ENCODE measurements at regions not wholly inside any gene's neighbourhood (a gene's known extent, or its start where the extent isn't known, plus 50 kb on each side); places are given as distances from the start of the nearest gene placed in this dataset.
A peak's percentile ranks its signal among the peaks of the same experiment; 100 is the strongest.
"Not testable (repeated sequence)": the region's sequence is repeated elsewhere in the genome, so short reads cannot be mapped to it uniquely, and the experiment has no call there.

DNA sequence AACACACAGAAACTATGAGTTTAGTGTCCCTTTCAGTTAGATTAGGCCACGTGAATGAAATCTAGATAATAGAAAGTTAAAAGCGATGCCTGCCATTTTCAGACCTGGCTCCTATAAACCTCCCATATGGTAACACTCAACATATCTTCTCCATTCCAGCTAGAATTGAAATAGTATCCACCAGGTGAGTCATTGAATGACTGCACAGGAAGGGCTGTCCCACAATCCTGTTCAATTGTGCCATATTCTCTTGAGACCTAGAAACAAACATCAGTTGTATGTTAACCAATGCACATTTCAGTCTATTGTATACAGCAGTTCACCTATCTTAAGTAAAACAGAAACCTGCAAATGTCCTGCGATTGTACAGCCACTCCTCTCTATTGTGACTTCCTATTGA is 659.3 kb upstream of the SLIT2 start:
- no peak for ATAC-seq (ENCODE audit: low read depth)
- H3K27me3 Mint-ChIP-seq: no peaks in the 10 kb centered on the region
- DNase-seq (ENCODE audit: low spot score in 2 of 2): no peak
- H3K4me3 Mint-ChIP-seq: no peak overlapping the region
- no peaks in the 10 kb centered on the region for H3K36me3 Mint-ChIP-seq
- H3K4me1 Mint-ChIP-seq: no peaks in the 10 kb centered on the region
- H3K9me3 Mint-ChIP-seq: peaks cover 2% of the 10 kb centered on the region
- H3K27ac Mint-ChIP-seq: no peak overlapping the region

DNA sequence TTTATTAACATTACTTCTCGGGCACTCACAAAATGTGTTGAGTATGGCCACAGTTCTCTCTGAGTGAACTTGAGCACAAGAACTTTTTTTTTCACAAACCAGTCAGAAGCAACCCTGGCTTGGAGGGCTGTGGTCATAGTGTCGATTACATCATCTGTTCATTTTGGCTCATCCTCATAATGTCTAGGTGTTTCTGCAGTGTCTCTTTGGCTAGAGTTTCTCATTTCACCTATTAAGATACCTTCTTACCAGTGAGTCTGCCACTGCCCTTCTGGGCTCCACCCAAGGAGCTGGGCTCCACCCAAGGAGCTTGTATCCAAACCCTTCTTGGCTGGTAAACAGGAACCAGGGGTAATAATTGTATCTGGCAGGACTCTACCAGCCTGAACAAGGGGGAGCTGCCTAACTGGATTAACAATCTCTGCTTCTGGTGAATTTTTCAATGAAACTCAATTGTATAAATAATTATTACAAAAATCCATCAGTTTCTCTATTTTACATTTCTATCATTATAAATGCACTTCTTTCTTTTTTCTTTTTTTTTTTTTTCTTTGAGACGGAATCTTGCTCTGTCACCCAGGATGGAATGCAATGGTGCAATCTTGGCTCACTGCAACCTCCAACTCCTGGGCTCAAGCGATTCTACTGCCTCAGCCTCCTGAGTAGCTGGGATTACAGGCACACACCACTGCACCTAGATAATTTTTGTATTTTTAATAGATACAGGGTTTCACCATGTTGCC is 667.7 kb upstream of the SLIT2 start:
- H3K4me1 Mint-ChIP-seq: no peaks in the 10 kb centered on the region
- H3K27ac Mint-ChIP-seq: no peak overlapping the region
- no peaks in the 10 kb centered on the region for H3K36me3 Mint-ChIP-seq
- ATAC-seq (ENCODE audit: low read depth) (no peak), DNase-seq (ENCODE audit: low spot score in 2 of 2) (no peak)
- no peak overlapping the region for H3K4me3 Mint-ChIP-seq
- no peaks in the 10 kb centered on the region for H3K9me3 Mint-ChIP-seq
- no peaks in the 10 kb centered on the region for H3K27me3 Mint-ChIP-seq

DNA sequence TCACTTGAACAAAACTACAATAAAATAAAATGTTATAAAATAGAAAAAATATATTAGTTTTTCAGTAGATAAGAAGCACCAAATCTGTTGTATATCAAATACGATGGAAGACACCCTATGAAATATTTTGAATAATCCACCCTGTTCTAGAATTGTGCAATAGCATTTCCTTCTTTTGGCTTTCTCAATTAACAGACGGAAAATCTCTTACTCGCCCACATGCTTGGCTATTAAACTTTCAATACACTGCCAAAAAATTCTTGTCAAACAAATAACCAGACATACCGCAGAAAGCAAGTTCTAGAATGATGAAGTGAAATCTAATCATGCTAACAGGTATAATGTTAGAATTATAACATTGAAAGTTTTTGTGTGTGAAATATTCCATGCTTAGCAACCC is 671.6 kb upstream of the SLIT2 start:
- no peak for ATAC-seq (ENCODE audit: low read depth)
- H3K27ac Mint-ChIP-seq: no peak overlapping the region
- DNase-seq (ENCODE audit: low spot score in 2 of 2): no peak
- H3K36me3 Mint-ChIP-seq: no peaks in the 10 kb centered on the region
- no peaks in the 10 kb centered on the region for H3K27me3 Mint-ChIP-seq
- H3K9me3 Mint-ChIP-seq: no peaks in the 10 kb centered on the region
- peaks cover 4% of the 10 kb centered on the region for H3K4me1 Mint-ChIP-seq
- no peak overlapping the region for H3K4me3 Mint-ChIP-seq

DNA sequence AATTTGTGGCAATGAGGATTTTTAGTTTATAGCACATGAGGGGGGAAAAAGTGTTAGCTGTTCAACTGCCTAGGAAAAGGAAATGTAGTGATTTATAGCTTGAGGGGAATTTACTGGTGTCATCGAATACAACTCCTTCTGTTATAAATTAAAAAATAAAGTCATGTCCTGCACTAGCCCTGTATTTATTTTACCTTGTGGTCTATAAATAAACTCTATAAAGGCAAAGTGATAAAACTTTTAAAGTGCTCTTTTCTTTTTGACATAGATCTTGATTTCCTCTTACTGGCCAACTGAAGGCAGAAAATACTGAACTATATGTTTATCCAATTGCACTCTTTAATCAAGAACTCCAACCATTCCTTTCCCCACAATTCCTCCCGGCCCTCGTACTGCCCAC is 672.1 kb upstream of the SLIT2 start:
- ATAC-seq (ENCODE audit: low read depth) (no peak), DNase-seq (ENCODE audit: low spot score in 2 of 2) (no peak)
- no peak overlapping the region for H3K27ac Mint-ChIP-seq
- H3K36me3 Mint-ChIP-seq: no peaks in the 10 kb centered on the region
- H3K4me3 Mint-ChIP-seq: no peak overlapping the region
- peaks cover 4% of the 10 kb centered on the region for H3K4me1 Mint-ChIP-seq
- H3K9me3 Mint-ChIP-seq: no peaks in the 10 kb centered on the region
- H3K27me3 Mint-ChIP-seq: no peaks in the 10 kb centered on the region

DNA sequence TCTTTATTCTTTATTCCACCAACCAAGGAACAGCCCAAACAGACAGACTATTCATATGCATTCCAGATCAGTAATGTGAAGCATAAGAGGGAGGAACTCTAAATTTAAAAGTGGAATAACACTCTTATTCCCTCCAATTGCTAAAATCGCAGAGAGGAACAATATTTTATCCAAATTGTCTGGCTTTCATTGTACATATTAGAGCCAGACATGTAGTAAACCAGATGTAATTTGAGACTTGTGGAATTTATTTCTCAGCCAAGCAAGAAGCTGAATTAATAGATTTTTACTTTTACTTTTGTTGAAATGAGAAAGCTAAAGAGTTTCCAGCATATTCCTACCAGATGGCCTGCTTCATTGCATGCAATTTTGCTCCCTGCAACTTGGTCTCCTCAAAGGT is 674.6 kb upstream of the SLIT2 start:
- Mint-ChIP-seq H3K4me3 (no peak overlapping the region), H3K4me1 (peaks cover 4% of the 10 kb centered on the region), H3K9me3 (peaks cover 3% of the 10 kb centered on the region), H3K36me3 (no peaks in the 10 kb centered on the region), H3K27ac (no peak overlapping the region), H3K27me3 (no peaks in the 10 kb centered on the region)
- DNase-seq (ENCODE audit: low spot score in 2 of 2): no peak
- ATAC-seq (ENCODE audit: low read depth): no peak

DNA sequence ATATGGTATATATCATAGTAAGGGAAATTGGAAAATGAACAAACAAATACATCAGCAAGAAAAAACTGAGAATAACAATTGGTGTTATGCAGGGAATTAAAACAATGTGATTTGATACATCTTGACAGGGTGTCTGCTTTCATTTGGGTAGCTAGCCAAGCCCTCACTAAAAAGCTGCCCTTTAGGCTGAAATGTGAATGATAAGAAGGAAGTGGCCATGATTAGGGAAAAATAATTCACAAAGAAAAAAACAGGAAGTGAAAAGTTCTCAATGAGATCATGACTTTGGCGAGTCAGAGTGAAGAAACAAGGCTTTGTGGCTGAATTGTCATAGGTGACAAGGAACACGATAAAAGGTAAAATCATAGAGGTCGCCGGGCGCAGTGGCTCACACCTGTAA is 675.8 kb upstream of the SLIT2 start:
- no peaks in the 10 kb centered on the region for H3K27me3 Mint-ChIP-seq
- H3K27ac Mint-ChIP-seq: no peak overlapping the region
- H3K4me1 Mint-ChIP-seq: peaks cover 4% of the 10 kb centered on the region
- H3K4me3 Mint-ChIP-seq: no peak overlapping the region
- H3K36me3 Mint-ChIP-seq: no peaks in the 10 kb centered on the region
- ATAC-seq (ENCODE audit: low read depth) (peak; percentile 77), DNase-seq (ENCODE audit: low spot score in 2 of 2) (no peak)
- H3K9me3 Mint-ChIP-seq: peaks cover 3% of the 10 kb centered on the region

DNA sequence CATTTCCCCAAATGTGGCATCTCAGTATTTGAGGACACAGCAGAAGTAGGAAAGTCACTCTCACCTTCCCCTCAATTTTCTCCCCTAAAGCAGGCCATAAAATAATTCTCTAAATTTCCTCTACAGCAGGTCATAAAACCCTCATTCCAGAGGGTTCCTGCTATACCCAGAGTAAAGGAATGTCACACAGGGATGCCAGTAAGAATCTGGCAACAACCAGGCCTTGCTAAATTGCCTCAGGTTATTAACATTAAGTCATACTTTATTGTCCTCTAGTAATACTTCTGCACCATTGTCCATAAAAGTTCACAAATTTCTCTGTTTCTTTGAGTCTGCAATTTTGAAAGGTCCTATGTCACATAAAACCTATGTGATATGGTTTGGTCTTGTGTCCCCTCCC is 685.7 kb upstream of the SLIT2 start:
- Mint-ChIP-seq H3K27ac (no peak overlapping the region), H3K4me3 (no peak overlapping the region), H3K9me3 (peaks cover 7% of the 10 kb centered on the region), H3K4me1 (peaks cover 3% of the 10 kb centered on the region), H3K36me3 (no peaks in the 10 kb centered on the region), H3K27me3 (no peaks in the 10 kb centered on the region)
- DNase-seq (ENCODE audit: low spot score in 2 of 2) (no peak), ATAC-seq (ENCODE audit: low read depth) (no peak)

DNA sequence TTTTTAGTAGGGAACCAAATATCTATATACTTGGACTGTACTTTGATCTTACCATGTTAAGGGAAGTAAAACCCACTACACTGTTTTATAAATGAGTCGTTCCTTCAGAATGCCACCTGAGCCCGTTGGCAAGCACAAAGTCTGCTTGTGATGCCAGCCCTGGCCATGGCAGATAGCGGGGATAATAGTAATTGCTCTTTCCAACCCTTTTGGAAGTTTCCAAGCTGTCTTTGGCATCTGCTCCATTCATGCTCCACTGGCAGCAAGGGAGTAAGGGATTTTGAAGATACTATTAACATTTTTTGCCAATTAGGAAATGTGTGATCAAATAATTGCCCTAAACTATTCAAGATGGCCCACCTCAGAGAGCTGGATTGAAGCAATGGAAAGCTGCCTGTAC is 689.2 kb upstream of the SLIT2 start:
- Mint-ChIP-seq H3K27ac (no peak overlapping the region), H3K4me1 (no peaks in the 10 kb centered on the region), H3K27me3 (no peaks in the 10 kb centered on the region), H3K4me3 (no peak overlapping the region), H3K36me3 (no peaks in the 10 kb centered on the region), H3K9me3 (peaks cover 7% of the 10 kb centered on the region)
- DNase-seq (ENCODE audit: low spot score in 2 of 2): no peak
- no peak for ATAC-seq (ENCODE audit: low read depth)

DNA sequence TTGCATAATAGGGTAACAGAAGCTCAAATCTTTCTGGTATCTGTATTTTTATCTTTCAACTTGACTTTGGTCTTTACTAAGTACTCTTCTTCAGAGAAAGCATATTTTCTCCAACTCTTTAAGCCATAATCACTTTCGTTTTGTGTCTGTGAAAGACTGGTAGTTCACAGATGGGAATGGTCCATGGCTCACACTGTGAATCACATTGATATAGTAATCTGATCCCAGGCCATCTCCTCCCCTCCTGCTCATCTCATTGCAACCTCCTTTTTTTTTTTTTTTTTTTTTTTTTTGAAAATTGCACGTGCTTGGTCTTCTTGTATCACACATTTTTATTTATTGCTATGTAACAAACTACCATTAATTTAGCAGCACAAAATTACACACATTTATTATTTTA is 694.5 kb upstream of the SLIT2 start:
- no peak for ATAC-seq (ENCODE audit: low read depth)
- H3K27ac Mint-ChIP-seq: no peak overlapping the region
- no peaks in the 10 kb centered on the region for H3K36me3 Mint-ChIP-seq
- H3K4me1 Mint-ChIP-seq: no peaks in the 10 kb centered on the region
- no peak overlapping the region for H3K4me3 Mint-ChIP-seq
- H3K27me3 Mint-ChIP-seq: no peaks in the 10 kb centered on the region
- no peak for DNase-seq (ENCODE audit: low spot score in 2 of 2)
- peaks cover 2% of the 10 kb centered on the region for H3K9me3 Mint-ChIP-seq

DNA sequence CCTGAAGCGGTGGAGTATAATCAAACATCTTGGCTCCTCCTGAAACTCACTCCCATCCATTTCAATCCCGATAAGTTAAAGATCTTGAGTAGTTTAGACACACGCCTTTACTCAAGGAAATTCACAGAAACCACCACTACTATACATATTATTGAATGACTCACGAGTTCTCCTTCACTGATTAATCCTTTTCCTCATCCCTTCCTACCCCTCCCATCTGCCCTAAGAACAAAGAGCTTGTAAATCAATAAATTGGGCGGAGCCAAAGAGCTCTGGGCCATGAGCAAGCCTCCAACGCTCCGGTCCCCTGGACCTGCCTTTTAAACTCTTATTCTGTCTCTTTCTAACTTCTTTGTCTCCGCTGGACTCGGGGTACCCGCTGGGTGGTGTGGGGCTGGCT is 695.4 kb upstream of the SLIT2 start:
- ATAC-seq (ENCODE audit: low read depth); H3K36me3 Mint-ChIP-seq; H3K4me3 Mint-ChIP-seq; H3K9me3 Mint-ChIP-seq; H3K27me3 Mint-ChIP-seq; H3K4me1 Mint-ChIP-seq; DNase-seq (ENCODE audit: low spot score in 2 of 2); H3K27ac Mint-ChIP-seq: not testable (repeated sequence)

DNA sequence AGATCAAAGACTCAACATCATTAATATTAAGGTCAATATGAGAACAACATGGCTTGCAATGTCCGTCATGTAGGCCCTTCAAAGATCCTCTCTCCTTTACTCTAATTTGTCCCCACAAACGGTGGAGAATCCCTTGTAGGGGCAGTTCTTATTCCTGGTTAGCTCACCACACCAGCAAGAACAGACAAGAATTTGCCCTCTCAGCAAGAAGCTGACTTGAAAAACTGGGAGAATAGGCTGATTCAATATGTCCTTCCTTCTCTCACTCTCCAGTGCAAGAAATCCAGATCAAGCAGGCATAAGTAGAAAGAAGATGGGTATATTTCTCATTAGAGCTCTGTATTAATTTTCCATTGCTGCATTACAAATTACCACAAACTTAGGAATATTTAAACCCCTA is 704.2 kb upstream of the SLIT2 start:
- ATAC-seq (ENCODE audit: low read depth): no peak

DNA sequence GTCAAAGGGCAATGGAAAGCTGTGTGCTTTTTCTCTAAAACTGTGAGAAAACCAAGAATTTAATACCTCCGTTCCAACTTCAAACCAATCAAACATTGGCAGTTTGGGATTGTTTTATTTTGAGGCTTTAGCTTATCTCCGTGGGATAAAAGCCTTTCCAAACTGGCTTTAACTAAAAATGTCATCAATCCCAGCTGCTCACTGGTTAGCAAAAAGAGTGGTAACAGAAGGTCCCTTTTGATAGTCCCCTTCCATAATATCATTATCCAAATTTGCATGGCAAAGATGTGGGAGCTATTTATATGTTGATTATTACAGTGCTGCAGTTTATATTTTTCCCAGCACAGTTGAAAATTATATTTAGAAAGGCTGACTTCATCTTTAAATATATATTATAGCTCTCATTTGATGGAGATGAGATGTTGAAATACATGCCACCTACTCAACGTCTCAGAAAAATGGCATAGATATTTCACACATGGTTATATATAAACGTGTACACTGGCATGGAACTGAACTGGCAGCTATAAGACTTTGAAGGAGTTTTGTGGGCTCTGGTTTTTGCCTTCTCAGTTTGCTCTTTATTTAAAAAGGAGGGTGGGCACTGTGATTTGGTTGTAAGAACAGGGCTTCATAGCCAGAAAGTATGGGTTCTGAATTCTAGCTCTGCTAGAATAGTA is 707.1 kb upstream of the SLIT2 start:
- Mint-ChIP-seq H3K36me3 (no peaks in the 10 kb centered on the region), H3K4me3 (no peak overlapping the region), H3K27ac (no peak overlapping the region), H3K4me1 (peaks cover 2% of the 10 kb centered on the region), H3K9me3 (peaks cover 2% of the 10 kb centered on the region), H3K27me3 (no peaks in the 10 kb centered on the region)
- no peak for ATAC-seq (ENCODE audit: low read depth)
- DNase-seq (ENCODE audit: low spot score in 2 of 2): no peak

More for the DNA sequence above, 704.2 kb upstream of the SLIT2 start:
- no peak for DNase-seq (ENCODE audit: low spot score in 2 of 2)
- Mint-ChIP-seq H3K4me1 (no peaks in the 10 kb centered on the region), H3K4me3 (no peak overlapping the region), H3K27ac (no peak overlapping the region), H3K36me3 (no peaks in the 10 kb centered on the region), H3K27me3 (no peaks in the 10 kb centered on the region), H3K9me3 (peaks cover 2% of the 10 kb centered on the region)

DNA sequence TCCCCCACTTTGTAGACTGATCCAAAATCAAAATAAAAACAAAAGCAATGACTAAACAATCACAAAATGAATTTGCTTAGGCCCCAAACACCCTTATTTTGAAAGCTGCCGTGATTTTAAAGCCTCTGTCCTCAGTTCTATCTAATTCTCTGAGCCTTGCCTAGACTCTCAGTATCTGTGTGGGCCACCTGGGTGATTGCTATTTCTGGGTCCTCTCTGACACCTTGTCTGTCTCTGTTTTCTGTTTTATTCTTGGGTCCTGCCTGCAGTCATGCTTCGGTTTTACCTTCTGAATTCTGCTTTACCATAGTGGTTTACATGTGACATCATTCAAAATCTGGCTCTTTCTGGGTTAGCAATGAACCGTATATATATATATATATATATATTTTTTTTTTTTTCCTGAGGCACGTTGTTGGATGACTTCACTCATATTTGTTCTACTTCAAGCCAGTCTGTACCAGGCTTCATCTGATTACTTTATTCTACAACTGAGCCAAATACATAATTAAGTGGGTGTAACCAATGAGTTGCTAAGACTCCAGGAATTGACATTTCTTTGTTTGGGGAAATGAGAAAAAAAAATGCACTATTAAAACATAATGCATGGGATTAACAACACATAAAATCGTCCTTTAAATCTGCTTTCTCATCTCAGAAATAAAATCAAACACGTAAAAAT is 710.7 kb upstream of the SLIT2 start:
- Mint-ChIP-seq H3K4me1 (peaks cover 2% of the 10 kb centered on the region), H3K27ac (no peak overlapping the region), H3K27me3 (no peaks in the 10 kb centered on the region), H3K9me3 (peaks cover 3% of the 10 kb centered on the region), H3K36me3 (no peaks in the 10 kb centered on the region), H3K4me3 (no peak overlapping the region)
- ATAC-seq (ENCODE audit: low read depth) (no peak), DNase-seq (ENCODE audit: low spot score in 2 of 2) (no peak)

DNA sequence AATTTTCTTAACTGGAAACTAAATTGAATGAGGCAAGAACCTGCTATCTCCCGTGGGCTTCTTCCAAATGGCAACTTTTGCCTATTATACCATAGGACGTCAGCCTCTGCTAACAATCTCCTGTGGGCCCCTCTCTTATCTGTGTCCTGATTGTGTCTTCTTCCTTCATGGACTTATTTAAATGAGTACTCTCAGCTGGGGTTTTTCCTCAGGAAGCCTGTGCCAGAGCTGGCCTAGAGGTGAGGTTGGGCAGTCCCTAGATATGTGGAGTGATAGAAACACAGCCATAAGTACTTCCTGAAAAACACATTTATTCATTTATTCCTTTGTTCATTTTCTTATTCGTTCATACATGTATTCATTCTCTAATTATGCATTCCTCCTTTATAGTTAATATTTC is 712.5 kb upstream of the SLIT2 start:
- Mint-ChIP-seq H3K4me1 (peaks cover 2% of the 10 kb centered on the region), H3K27ac (no peak overlapping the region), H3K4me3 (no peak overlapping the region), H3K36me3 (no peaks in the 10 kb centered on the region), H3K9me3 (peaks cover 3% of the 10 kb centered on the region), H3K27me3 (no peaks in the 10 kb centered on the region)
- DNase-seq (ENCODE audit: low spot score in 2 of 2) (no peak), ATAC-seq (ENCODE audit: low read depth) (no peak)
